ENCODE measurements at regions not wholly inside any gene's neighbourhood (a gene's known extent, or its start where the extent isn't known, plus 50 kb on each side); places are given as distances from the start of the nearest gene placed in this dataset.

DNA sequence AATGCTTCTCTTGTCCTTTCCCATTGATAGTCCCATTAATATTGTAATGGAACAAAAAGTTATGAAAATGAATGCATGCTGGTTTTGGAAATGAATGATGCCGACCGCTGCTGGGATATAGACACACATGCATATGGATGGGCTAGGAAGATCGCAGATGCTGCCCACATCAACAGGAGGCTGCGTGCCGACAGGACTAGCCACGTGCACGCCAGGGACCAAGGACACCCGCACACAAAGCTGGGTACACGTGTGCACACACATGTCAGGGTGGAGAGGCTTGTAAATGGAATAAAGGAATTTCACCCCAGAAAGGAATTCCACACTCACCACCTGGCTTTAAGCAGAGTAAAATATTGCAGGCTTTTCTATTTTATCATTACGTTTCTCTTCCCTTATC, 153.8 kb upstream of the VASH1 start:
- no peak for DNase-seq

DNA sequence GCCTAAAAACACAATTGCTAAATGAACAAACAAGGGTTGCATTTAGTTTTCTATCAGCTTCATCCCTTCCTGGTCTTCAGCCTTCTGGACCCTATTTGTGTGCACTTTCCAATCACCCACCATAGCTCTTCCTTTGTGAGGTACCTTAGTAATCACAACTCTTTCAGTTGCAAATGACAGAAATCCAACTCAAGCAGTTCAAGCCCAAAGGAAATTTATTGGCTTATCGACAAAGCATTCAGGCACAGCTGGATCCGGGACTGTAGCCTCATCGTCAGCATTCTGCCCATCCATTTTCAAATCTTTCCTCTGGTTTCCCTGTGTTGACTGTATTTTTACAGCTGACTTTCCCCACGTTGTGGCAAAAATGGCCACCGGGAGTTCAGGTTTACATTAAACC, 148.6 kb upstream of the VASH1 start:
- DNase-seq = no peak

DNA sequence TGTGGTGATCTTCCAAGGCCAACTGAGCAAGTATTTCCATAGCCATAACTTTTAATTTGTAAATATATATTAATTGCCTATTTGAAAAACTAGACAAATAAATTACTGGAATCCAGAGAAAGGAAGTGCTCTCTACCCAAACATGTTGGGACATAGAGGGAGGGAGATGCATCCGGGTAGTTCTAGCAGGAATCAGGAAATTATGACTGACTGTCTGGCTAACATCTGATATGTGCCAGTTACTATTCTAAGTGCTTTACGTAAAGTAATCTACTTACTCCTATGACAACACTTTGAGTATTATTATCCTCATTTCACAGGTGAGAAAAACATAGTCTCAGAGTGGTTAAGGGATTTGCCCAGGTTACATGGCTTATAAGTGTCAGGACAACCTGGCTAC, 147.7 kb upstream of the VASH1 start:
- no peak for DNase-seq

DNA sequence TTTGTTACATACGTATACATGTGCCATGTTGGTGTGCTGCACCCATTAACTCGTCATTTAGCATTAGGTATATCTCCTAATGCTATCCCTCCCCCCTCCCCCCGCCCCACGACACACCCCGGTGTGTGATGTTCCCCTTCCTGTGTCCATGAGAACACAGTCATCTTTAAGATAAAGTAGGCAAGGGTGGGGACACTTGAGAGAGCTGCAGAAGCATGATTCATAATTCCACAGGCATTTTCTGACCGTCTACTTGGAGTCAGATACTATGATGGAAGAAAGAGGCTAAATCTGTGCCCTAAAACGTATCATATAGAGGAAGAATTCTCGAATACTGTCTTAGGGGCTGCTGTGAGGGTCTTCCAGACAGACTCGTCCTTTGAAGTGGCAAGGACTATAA, 145.9 kb upstream of the VASH1 start:
- no peak for DNase-seq

DNA sequence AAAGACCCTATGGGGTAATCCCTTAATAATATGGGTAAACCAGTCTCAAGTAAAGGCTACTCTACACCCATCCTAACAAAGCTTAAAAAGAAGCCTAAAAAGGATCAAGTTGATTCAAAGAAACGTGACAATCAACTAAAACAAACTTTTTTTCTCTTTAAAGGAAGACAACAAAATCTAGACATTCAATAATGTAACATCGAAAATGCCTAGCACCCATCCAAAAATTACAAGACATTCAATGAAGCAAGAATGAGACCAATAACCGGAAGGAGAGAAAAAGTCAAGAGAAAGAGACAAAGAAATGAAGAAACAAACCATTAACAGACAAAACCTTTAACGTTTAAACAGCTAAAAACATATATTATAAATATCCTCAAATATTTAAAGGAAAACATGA, 143.8 kb upstream of the VASH1 start:
- DNase-seq = no peak

DNA sequence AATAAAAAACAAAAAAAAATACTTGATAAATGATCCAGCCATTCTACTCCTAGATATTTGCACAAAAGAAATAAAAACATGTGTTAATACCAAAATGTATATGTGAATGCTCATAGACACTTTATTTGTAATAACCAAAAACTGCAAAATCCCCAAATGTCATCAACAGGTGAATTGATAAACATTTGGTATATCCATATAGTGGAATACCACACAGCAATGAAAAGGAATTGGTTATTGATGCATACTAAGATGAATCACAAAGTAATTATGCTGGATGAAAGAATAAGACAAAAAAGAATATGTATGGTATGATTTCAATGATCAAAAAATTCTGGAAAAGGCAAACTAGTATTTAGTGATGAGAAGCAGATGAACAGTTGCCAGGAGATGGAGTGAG, 124.7 kb upstream of the VASH1 start:
- no peak for DNase-seq

DNA sequence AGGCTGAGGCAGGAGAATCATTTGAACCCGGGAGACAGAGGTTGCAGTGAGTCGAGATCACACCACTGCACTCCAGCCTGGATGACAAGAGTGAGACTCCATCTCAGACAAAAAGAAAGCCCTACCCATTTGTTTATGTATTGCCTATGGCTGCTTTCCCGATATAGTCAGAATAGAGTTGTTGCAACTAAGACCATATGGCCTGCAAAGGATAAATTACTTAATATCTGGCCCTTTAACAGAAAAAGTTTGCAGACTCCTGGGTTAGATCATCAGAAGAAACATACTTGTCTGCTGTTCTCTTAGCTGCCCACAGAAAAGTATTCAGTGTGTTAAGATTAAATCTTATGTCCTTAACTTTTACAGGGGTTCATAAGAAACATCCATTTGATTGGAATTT, 122.4 kb upstream of the VASH1 start:
- no peak for DNase-seq

DNA sequence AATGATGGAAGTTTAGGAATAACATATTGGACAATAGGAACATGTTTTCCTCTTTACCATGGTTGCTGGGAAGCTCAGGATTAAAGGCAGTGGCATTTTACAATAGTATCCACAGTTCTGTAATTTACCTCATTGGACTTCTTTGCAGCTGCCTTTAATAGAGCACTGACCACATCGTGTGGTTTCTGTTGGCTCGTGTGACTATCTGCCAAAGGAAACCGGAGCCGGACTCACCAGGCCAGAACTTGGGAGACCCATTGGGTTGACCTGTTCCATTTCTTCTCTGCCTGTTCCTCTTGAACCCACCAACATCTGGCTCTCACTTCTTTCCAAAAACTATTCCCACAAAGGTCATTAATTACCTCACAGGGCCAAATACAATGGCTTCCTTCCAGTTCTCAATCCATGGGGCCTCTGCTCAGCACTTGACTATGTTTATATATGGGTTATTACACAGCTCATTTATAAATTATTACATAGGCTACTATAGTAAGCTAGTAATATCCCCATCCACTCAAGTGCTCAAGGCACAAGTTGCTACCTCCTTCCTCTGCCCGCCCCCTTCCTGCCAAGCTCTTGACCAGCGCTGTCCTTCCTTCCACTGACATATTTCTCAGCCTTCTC, 121.5 kb upstream of the VASH1 start:
- DNase-seq = no peak

DNA sequence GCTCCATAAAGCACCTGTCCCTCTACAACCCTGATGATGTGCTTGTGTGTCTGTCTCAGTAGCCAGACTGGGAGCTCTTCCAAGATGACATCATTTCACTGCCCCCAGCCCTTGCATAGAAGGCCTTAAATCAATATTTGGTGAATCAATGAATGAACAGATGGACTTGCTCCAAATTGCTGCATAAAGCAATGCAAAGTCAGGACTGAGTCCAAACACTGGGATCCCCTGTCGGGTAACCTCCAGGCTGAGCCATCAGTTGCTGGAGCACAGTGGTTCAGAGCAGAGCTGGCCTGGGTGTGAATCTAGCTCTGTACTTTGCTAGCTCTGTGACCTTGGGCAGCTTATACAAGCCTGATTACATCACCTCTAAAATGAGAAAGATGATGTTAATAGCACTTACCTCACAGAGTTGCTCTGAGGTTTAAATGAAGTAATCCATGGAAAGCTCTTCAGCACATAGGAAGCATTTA, 120.3 kb upstream of the VASH1 start:
- DNase-seq = no peak

DNA sequence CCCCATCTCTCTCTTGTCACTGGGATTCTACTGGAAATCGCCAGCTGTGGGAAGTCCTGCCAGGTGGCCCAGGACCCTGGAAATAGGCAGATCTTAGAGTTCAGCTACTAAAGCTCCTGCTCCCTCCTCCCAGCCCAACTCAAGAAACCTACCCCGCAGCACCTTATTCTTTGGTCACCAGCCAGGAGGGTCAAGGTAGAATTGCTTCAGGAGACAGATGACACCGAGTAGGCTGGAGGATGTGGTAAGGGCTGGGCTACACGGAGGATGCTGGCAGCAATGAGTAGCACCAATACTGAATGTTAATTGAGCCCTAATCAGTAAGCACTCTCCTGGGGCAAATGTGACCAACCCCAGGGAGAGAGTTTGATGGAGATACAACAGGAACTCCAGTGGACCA, 119.7 kb upstream of the VASH1 start:
- no peak for DNase-seq

DNA sequence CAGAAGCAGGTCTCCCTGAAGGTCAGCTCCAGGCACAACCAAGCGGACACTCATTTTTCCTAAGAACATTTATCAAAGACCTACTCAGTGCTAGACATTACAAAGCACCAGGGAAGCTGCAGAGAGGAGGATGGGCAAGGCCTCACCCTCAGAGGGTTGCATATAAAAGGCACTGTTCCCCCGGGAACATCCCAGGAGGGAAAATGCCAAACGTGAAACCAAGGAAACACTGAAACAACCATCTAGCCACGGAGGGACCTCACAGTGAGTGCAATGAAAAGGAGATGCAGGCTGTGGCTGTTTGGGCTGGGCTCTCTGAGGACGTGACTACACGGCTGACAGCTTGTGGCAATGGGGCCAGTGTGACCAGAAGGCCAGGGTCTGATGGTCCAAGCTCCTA, 117.4 kb upstream of the VASH1 start:
- no peak for DNase-seq

DNA sequence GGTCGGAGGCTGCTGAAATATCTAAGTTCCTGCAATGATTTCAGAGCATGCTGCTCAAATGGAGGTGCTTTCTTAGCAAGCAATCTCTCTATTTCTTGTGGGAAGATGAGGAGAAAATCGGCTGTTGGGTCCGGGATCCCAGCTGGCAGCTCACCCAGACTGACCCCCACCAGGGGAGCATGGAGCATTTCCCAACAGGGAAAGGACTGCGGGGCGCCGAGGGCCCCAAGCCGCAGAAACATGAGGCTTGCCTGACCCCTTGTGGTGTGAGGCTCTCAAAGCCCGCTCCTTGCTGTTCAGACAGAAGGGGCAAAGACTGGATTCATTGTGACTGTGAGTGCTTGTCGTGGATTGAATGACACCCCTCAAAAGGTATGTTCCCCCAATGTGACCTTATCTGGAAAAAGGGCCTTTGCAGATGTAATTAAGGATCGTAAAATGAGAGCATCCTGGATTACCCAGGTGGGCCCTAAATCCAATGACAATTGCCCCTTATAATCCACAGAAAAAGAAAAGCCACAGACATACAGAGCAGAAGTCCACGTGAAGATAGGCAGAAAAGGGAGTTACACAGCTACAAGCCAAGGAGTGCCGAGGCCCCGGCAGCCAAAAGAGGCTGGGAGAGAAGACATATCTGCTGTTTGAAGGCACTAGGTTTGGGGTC, 116.3 kb upstream of the VASH1 start:
- peak; percentile 12 for DNase-seq

DNA sequence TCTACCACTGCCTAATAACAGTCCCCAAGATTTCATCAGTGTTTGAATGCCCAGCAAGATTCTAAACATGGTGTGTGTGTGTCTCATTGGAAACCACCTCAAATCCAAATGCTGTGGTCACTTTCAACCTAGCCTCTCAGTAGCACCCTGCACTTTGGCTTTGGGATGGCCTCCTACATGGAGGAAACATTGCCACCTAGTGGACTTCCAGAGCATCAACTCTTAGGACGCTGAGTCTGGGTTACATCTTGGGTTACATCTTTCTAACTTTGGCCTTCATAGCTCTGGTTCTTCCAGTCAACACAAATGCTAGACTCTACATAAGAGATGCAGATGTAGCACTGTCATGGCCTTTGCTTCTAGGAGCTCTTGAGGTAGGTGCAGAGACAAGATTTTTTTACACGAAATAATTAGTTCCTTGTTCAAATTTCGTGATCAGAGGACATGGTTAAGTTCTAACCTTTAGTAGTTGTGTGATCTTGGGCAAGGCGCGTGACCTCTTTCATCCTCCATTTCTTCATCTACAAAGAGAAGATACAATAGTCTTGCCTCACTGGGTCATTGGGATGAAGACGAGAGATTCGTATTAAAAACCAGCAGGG, 113.5 kb upstream of the VASH1 start:
- peak; percentile 27 for DNase-seq

DNA sequence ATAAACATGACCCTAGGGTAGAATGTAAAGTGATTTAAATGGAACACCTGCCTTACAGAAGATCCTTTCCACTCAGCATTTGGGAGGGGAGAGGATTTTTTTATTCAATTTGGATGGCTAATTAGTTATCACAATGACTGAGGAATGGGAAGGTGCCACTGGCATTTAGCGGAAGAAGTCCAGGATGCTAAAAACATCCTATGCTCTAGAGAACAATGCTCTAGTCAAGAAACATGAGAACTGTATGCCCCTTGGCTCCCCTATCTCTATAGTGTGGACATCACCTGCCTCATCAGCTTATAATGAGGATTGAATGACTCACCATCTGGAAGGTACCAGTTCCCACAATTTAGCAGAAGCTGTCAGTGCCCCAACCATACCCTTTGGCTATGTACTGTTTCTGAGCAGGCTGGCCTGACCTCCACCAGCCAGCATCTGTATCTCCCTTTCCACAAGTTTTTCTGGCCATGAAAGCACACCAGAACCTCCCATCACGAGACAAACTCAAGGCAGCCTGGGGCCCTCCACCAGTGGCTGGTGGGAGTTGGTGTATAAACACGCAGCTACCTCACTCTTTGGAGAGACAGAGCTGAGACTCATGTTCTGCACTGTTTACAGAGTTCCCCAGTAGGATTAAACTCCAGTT, 109.7 kb upstream of the VASH1 start:
- no peak for DNase-seq

DNA sequence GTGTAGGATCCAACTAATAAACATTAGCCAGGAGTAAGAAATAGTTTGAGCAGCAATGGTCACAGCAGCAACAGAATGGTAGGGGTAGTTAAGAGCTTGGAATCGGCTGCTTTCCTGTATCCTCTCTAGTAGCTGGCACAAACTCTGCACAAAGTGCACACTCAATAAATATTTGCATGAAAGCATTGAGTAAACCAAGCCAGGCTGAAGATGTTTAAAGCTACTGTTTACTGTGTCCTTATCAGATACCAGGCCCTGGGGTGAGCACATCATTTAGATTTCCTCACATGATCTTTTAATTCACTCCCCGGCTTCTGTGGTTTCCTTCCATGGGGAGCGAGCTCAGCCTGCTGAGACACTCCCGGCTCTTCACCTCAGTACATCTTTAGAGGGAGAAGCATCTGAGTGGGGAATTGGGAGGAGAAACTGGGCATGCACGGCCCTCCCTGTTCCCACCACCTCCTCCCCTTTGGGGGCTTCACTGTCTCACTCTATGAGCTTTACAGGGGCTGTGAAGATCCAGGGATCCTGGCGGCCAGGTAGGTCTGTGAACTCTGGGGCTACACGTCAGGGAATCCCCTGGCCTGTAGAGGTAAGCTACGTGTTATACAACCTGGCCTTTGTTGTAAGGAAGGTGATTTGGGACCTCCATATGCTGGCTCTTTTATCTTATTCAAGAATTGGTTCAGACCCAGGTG, 107.2 kb upstream of the VASH1 start:
- no peak for DNase-seq

DNA sequence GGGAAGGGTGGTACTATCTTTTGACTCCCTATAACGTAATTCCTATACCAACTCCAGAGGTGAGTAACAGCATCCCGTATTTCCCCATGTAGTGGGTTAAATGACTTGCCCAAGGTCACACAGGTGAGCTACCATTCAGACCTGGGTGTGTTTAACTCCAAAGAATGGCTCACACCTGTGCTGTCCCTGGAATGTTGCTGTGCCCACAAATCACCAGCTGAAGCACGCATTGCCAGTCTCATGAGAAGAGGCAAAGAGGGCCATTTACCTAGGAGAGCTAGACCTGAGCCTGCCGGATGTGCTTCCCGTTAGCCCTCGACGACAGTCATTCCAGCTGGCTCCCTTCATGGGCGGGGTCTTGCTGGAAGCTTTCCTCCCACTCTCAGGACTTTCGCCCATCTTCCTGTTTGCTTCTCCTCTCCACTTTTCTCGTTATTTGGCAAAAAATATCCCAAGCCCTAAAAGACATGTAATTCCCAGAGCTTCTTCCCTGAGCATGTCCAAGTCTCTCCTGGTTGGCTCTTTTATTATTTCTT, 106.6 kb upstream of the VASH1 start:
- no peak for DNase-seq

DNA sequence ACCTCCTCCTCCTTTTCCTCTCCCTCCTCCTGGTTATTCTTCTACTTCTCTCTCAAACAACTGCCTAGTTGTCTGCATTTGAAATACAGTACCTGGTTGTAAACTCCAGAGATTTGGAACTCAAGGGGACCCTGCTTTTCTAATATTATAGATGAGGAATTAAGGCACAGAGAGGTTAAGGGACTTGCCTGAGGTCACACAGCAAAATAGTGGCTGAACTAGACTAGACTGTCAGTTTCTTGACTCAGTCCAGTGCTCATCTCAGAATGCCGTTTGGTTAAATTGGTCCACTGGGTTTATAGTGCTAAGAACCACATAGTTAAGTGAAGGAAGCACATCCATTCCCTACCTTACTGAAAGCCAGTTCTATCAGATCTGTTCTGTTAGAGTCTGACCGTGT, 105.9 kb upstream of the VASH1 start:
- no peak for DNase-seq

DNA sequence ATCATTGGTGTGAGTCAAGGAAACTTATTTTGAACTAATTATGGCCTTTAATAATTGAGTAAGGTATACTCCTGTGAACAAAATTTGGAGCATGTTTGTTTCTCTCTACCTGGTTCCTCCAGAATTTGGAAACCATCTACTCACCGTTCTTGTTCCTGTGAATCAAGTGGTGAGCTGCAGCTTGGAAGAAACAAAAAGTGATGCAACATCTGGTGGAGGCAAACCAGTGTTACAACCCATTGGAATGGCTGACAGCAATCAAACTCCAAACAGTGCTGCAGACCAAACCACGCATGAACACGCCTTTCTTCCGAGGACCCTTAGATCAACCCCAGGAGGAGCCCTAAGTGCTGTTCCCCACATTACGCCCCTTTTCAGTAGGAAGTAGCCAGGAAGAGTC, 104.7 kb upstream of the VASH1 start:
- DNase-seq = no peak

DNA sequence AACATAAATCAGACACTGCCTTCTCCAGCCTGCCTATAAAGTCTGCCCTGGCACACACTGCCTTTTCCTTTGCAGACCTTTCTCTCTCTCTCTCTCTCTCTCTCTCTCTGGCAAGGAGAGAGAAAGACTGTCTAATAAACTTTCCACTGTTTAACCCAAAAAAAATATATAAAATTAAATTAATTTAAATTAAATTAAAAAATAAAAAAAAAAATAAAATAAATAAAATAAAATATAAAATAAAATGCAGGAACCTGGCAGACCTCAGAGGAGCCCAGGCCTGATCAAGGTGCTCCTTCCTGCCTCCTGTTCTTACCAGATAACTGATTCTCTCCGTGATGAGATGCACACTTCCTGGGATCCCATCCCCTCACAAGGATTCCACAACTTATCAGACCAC, 103.9 kb upstream of the VASH1 start:
- no peak for DNase-seq

DNA sequence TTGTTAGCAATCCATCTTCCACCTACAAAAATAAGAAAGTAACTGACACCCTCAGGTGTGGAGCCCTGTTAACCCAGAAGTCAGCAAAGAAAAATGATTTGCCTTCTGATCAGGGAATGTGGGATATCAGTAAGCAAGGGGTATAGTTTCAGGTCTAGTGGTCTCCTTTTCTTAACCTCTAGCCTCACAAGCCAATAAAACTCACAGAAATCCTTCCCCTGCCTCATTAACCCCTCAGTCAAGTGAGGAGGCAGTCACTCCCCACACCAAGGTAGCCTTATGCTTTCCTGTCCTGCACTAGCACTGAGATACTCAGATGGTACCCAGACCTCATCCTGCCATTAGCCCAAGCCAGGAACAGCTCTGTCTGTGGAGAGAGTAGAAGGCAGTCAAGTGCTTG, 103.4 kb upstream of the VASH1 start:
- no peak for DNase-seq

DNA sequence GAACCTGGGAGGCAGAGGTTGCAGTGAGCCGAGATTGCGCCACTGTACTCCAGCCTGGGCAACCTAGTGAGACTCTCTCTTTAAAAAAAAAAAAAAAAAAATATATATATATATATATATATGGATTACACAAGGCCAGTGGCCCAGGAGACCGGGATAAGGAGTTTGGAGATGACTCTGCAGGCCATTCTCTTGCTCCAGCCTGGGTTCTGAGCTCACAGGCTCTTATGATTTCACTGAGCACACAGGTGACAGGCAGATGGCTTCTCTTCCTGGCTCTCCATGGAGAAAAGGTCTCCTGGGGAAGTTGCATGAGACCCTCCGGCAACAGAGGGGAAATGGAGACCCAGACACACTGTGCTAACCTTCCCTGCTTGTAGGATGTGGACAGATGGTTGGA, 98.7 kb upstream of the VASH1 start:
- no peak for DNase-seq

DNA sequence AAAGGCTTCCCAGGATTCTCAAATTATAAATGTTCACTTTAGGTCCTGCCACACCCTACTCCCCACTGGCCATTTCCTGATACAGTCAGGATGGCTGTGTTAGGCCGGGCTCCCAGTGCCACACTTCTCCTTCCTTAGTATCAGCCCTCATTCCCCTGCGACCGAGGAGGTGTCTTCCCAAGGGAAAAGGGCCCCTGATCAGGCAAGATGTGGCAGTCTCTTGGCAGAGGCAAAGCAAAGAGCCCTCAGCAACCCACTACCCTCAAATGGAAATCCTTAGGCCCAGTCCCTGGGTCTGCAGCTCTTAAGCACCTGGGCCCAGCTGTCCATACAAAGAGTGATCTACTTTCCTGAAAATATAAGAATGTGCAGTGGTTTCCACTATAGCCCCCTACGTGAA, 96.5 kb upstream of the VASH1 start:
- no peak for DNase-seq

DNA sequence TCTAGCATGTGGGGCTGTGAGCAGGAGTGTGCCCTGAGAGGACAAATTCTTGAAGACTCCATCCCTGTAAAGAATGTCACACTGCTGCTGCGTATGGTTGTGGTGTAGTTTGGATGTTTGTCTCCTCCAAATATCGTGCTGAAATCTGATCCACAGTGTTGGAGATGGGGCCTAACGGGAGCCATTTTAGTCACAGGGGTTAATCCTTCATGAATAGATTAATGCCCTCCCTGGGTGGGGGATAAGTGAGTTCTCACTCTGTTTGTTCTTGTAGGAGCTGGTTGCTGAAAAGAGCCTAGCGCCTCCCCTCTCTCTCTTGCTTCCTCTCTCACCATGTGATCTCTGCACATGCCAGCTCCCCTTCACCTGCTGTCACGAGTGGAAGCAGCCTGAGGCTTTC, 94.5 kb upstream of the VASH1 start:
- no peak for DNase-seq
